IMR-90 (cell line): ENCODE measurements at regions not wholly inside any gene's neighbourhood (a gene's known extent, or its start where the extent isn't known, plus 50 kb on each side); places are given as distances from the start of the nearest gene placed in this dataset.

Experiments
- BHLHE40 ChIP-seq: fragments of 150-350 bp; IDR thresholded peaks from 2 replicates; pipeline ENCODE4 v1.6.1; 2016; ENCODE audit warnings: mild to moderate bottlenecking, low read depth, low read length
- CEBPB ChIP-seq: IDR thresholded peaks from 2 replicates; pipeline ENCODE4 v1.6.1; 2012; ENCODE audit warnings: low read depth, low read length, improper control_type of control experiment
- CHD1 ChIP-seq: IDR thresholded peaks from 2 replicates; pipeline ENCODE4 v1.6.1; 2012; ENCODE audit warnings: low read depth, low read length, improper control_type of control experiment
- MAFK ChIP-seq: IDR thresholded peaks from 2 replicates; pipeline ENCODE4 v1.6.1; 2012; ENCODE audit warnings: low read depth, low read length, improper control_type of control experiment
- MXI1 ChIP-seq: IDR thresholded peaks from 2 replicates; pipeline ENCODE4 v1.6.1; 2012; ENCODE audit warnings: low read depth, mild to moderate bottlenecking, low read length, moderate library complexity, borderline replicate concordance
- NFE2L2 ChIP-seq: fragments of 150-350 bp; IDR thresholded peaks from 2 replicates; pipeline ENCODE4 v1.6.1; 2016; ENCODE audit warnings: low read depth, mild to moderate bottlenecking, low read length
- POLR2A ChIP-seq: IDR thresholded peaks from 2 replicates; pipeline ENCODE4 v1.6.1; 2012; ENCODE audit warnings: mild to moderate bottlenecking, low read depth, low read length
- RAD21 ChIP-seq: IDR thresholded peaks from 2 replicates; pipeline ENCODE4 v1.6.1; 2012; ENCODE audit warnings: low read length, improper control_type of control experiment
- RCOR1 ChIP-seq: IDR thresholded peaks from 2 replicates; pipeline ENCODE4 v1.6.1; 2012; ENCODE audit warnings: mild to moderate bottlenecking, low read length, improper control_type of control experiment; ENCODE audit not compliant: insufficient replicate concordance
- RFX5 ChIP-seq: IDR thresholded peaks from 2 replicates; pipeline ENCODE4 v1.8.0; 2012; ENCODE audit warnings: low read depth, mild to moderate bottlenecking, low read length, moderate library complexity
- TF ChIP-seq, protein P1 (sequence below): conservative IDR thresholded peaks from 2 replicates; pipeline ENCODE4 v1.5.1; 2012; ENCODE audit warnings: mild to moderate bottlenecking, low read depth, low read length, improper control_type of control experiment
- TF ChIP-seq, protein P2 (sequence below): fragments of 150-350 bp; IDR thresholded peaks from 2 replicates; pipeline ENCODE4 v1.6.1; 2017; ENCODE audit warnings: mild to moderate bottlenecking, antibody characterized with exemption, low read length, low read depth

DNA sequence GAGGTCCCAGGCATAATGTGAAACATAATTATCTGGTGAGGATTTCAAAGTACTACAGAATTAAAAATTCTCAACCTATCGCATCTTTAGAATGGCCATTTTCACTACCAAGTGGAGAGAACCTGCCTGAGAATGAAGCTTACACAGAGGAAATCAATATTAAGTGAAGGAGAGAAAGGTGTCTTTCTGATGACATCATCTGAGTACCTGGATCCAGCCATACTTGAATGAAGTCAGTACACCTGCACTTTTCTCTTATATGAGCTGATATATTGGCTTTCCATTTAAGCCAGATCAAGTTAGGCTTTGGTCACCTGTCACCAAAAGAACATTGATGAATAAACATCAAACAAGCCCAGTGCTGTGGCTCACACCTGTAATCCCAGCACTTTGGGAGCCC is 118.9 kb upstream of the MED14 start:
- TF ChIP-seq, protein P1, sequence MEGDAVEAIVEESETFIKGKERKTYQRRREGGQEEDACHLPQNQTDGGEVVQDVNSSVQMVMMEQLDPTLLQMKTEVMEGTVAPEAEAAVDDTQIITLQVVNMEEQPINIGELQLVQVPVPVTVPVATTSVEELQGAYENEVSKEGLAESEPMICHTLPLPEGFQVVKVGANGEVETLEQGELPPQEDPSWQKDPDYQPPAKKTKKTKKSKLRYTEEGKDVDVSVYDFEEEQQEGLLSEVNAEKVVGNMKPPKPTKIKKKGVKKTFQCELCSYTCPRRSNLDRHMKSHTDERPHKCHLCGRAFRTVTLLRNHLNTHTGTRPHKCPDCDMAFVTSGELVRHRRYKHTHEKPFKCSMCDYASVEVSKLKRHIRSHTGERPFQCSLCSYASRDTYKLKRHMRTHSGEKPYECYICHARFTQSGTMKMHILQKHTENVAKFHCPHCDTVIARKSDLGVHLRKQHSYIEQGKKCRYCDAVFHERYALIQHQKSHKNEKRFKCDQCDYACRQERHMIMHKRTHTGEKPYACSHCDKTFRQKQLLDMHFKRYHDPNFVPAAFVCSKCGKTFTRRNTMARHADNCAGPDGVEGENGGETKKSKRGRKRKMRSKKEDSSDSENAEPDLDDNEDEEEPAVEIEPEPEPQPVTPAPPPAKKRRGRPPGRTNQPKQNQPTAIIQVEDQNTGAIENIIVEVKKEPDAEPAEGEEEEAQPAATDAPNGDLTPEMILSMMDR: no peak
- TF ChIP-seq RFX5: no peak
- no peak for TF ChIP-seq MXI1
- no peak for TF ChIP-seq POLR2A
- no peak for TF ChIP-seq CEBPB
- no peak for TF ChIP-seq NFE2L2
- TF ChIP-seq BHLHE40: no peak
- TF ChIP-seq CHD1: no peak
- no peak for TF ChIP-seq RAD21
- TF ChIP-seq RCOR1: no peak
- TF ChIP-seq, protein P2, sequence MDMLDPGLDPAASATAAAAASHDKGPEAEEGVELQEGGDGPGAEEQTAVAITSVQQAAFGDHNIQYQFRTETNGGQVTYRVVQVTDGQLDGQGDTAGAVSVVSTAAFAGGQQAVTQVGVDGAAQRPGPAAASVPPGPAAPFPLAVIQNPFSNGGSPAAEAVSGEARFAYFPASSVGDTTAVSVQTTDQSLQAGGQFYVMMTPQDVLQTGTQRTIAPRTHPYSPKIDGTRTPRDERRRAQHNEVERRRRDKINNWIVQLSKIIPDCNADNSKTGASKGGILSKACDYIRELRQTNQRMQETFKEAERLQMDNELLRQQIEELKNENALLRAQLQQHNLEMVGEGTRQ: no peak
- no peak for TF ChIP-seq MAFK
